IMR-90 (cell line): ENCODE measurements at regions not wholly inside any gene's neighbourhood (a gene's known extent, or its start where the extent isn't known, plus 50 kb on each side); places are given as distances from the start of the nearest gene placed in this dataset.

Experiments used
- ATAC-seq: fragments of 200-7000 bp; cut with Tn5 transposase; 2 replicates; pipeline ENCODE4 v1.9.1; 2020; ENCODE audit warnings: low read depth, mild to moderate bottlenecking, moderate library complexity
- BruUV-seq: library from RNA; stranded (reverse); fragments of 400-500 nt; replicated peaks from 2 replicates; lab custom pipeline; 2021; lab: Mats Ljungman, UMichigan
- CTCF ChIA-PET: fragments of 300-600 bp; formaldehyde crosslinking; extraction: SDS; loops from one replicate; lab custom pipeline; 2021; ENCODE audit warnings: antibody characterized with exemption; lab: Yijun Ruan, JAX
- POLR2A ChIA-PET: fragments of 300-600 bp; sonication (Branson Sonifier 250); formaldehyde crosslinking; loops from one replicate; lab custom pipeline; 2022; ENCODE audit warnings: antibody characterized with exemption; ENCODE audit not compliant: unreplicated experiment; lab: Charles Lee
- DNase-seq: peaks from one replicate; pipeline ENCODE4 v3.0.0; 2013
- H2AFZ ChIP-seq: replicated peaks from 2 replicates; pipeline ENCODE3; 2013; ENCODE audit warnings: low read length, mild to moderate bottlenecking; ENCODE audit not compliant: poor library complexity
- H2AK5ac ChIP-seq: 2 replicates; pipeline ENCODE4 v1.6.1; 2013; ENCODE audit warnings: low read depth, low read length, inconsistent platforms
- H2AK9ac ChIP-seq: replicated peaks from 2 replicates; pipeline ENCODE3; 2013; ENCODE audit warnings: mild to moderate bottlenecking, low read depth, low read length, moderate library complexity; ENCODE audit not compliant: poor library complexity
- H2BK120ac ChIP-seq: 2 replicates; pipeline ENCODE4 v1.6.1; 2013; ENCODE audit warnings: low read depth, low read length, inconsistent platforms
- H2BK15ac ChIP-seq: 3 replicates; pipeline ENCODE4 v1.6.1; 2013; ENCODE audit warnings: low read depth, low read length, inconsistent platforms
- H2BK20ac ChIP-seq: 2 replicates; pipeline ENCODE4 v1.6.1; 2013; ENCODE audit warnings: low read depth, mild to moderate bottlenecking, inconsistent platforms, low read length, moderate library complexity
- H2BK5ac ChIP-seq: 2 replicates; pipeline ENCODE4 v1.6.1; 2013; ENCODE audit warnings: mild to moderate bottlenecking, low read depth, low read length, inconsistent platforms; ENCODE audit not compliant: poor library complexity, severe bottlenecking
- H3K14ac ChIP-seq: replicated peaks from 2 replicates; pipeline ENCODE4 v1.6.1; 2013; ENCODE audit warnings: low read depth, low read length, inconsistent platforms
- H3K18ac ChIP-seq: 2 replicates; pipeline ENCODE4 v1.6.1; 2013; ENCODE audit warnings: low read depth, low read length, control low read depth
- H3K23ac ChIP-seq: 2 replicates; pipeline ENCODE4 v1.6.1; 2013; ENCODE audit warnings: low read depth, low read length, inconsistent platforms
- H3K27ac ChIP-seq: 2 replicates; pipeline ENCODE4 v1.5.1; 2013; ENCODE audit warnings: mild to moderate bottlenecking, control low read depth, low read length; ENCODE audit not compliant: insufficient read depth
- H3K27me3 ChIP-seq: 2 replicates; pipeline ENCODE4 v1.6.1; 2013; ENCODE audit warnings: low read length; ENCODE audit not compliant: control insufficient read depth, insufficient read depth
- H3K36me3 ChIP-seq: 2 replicates; pipeline ENCODE4 v1.6.1; 2013; ENCODE audit warnings: low read length, mixed read lengths; ENCODE audit not compliant: control insufficient read depth, insufficient read depth
- H3K4ac ChIP-seq: 2 replicates; pipeline ENCODE4 v1.6.1; 2013; ENCODE audit warnings: low read depth, low read length, inconsistent platforms
- H3K4me1 ChIP-seq: 2 replicates; pipeline ENCODE4 v1.6.1; 2013; ENCODE audit warnings: low read length, mixed read lengths; ENCODE audit not compliant: control insufficient read depth, insufficient read depth
- H3K4me2 ChIP-seq: 2 replicates; pipeline ENCODE4 v1.6.1; 2013; ENCODE audit warnings: low read depth, mild to moderate bottlenecking, control low read depth, low read length, moderate library complexity
- H3K4me3 ChIP-seq: 2 replicates; pipeline ENCODE4 v1.5.1; 2013; ENCODE audit warnings: low read depth, mild to moderate bottlenecking, control low read depth, low read length, moderate library complexity; ENCODE audit not compliant: insufficient read depth
- H3K56ac ChIP-seq: 2 replicates; pipeline ENCODE4 v1.6.1; 2013; ENCODE audit warnings: low read length, inconsistent platforms; ENCODE audit not compliant: insufficient read depth; ENCODE audit errors: extremely low read depth
- H3K79me1 ChIP-seq, 2 experiments: 2 replicates each; pipeline ENCODE4 v1.6.1; 2013; ENCODE audit warnings: low read length in 2 of 2, inconsistent platforms in 1 of 2, low read depth in 1 of 2
- H3K9ac ChIP-seq: 2 replicates; pipeline ENCODE4 v1.6.1; 2013; ENCODE audit warnings: low read depth, low read length, control low read depth
- H3K9me1 ChIP-seq: 2 replicates; pipeline ENCODE4 v1.6.1; 2013; ENCODE audit warnings: low read length, inconsistent platforms; ENCODE audit not compliant: insufficient read depth
- H3K9me3 ChIP-seq: 2 replicates; pipeline ENCODE4 v1.6.1; 2013; ENCODE audit warnings: low read length; ENCODE audit not compliant: control insufficient read depth, insufficient read depth
- H4K20me1 ChIP-seq: 2 replicates; pipeline ENCODE4 v1.6.1; 2013; ENCODE audit warnings: low read length, inconsistent platforms; ENCODE audit not compliant: insufficient read depth
- H4K5ac ChIP-seq: 2 replicates; pipeline ENCODE4 v1.6.1; 2013; ENCODE audit warnings: mild to moderate bottlenecking, low read depth, low read length, control low read depth
- H4K8ac ChIP-seq, 2 experiments: 2 replicates each; pipeline ENCODE4 v1.6.1; 2013; ENCODE audit warnings: low read depth in 2 of 2, low read length in 2 of 2, control low read depth in 1 of 2, inconsistent platforms in 1 of 2
- H4K91ac ChIP-seq: 2 replicates; pipeline ENCODE4 v1.6.1; 2013; ENCODE audit warnings: low read depth, low read length, inconsistent platforms; ENCODE audit not compliant: insufficient read depth
- SMC3 ChIP-seq: fragments of 150-350 bp; IDR thresholded peaks from 2 replicates; pipeline ENCODE4 v1.6.1; 2016; ENCODE audit warnings: low read depth, mild to moderate bottlenecking, antibody characterized with exemption, low read length, moderate library complexity
- USF2 ChIP-seq: fragments of 150-350 bp; IDR thresholded peaks from 2 replicates; pipeline ENCODE4 v1.6.1; 2017; ENCODE audit warnings: mild to moderate bottlenecking, antibody characterized with exemption, low read length, low read depth
- WGBS, 2 experiments: methylation state at CpG; one replicate each; pipeline versions ENCODE4 v1.1.5 to v1.1.7; 2013; ENCODE audit warnings: missing lambda C conversion rate in 2 of 2; ENCODE audit not compliant: insufficient read length in 1 of 2; ENCODE audit errors: extremely low coverage in 2 of 2; 5-methylcytosine and 5-hydroxymethylcytosine counted together
- dilution Hi-C: fragments of 300-500 bp; cut with HindIII; formaldehyde crosslinking; loops from one replicate; pipeline ENCODE4 v1.14.3; 2018; ENCODE audit warnings: low sequenced_read_pairs; ENCODE audit not compliant: unreplicated experiment
- in situ Hi-C: fragments of 300-500 bp; cut with MboI; formaldehyde crosslinking; loops from 3 replicates; pipeline ENCODE4 v1.14.3; 2019; ENCODE audit warnings: low sequenced_read_pairs, inconsistent platforms, mixed read lengths
- intact Hi-C: fragments of 100-400 bp; cut with micrococcal nuclease; formaldehyde crosslinking; loops from 2 replicates; pipeline ENCODE4 v1.10.0; 2022

GRCh38 chr6:130615816-130616215 lies 211.4 kb upstream of the SMLR1 start:
- H3K27me3 ChIP-seq = no peaks in the 10 kb centered on the region
- DNase-seq (no peak), ATAC-seq (no peak)
- H3K27ac ChIP-seq = no peak overlapping the region
- no peak overlapping the region for H2BK5ac ChIP-seq
- H3K56ac ChIP-seq = no peak overlapping the region
- no peak overlapping the region for H2AK9ac ChIP-seq
- no peak overlapping the region for H3K4me3 ChIP-seq
- no peaks in the 10 kb centered on the region for H4K20me1 ChIP-seq
- no peak overlapping the region for H2BK15ac ChIP-seq
- H3K4me2 ChIP-seq = no peak overlapping the region
- ChIA-PET POLR2A (no interaction called here), CTCF (no interaction called here)
- TF ChIP-seq SMC3 (no peak), USF2 (peak; percentile 49; the same call in 1 of the 2 replicates)
- H3K36me3 ChIP-seq = no peaks in the 10 kb centered on the region
- intact Hi-C loops (no loop called here), in situ Hi-C loops (no loop called here), dilution Hi-C loops (no loop called here)
- H2BK20ac ChIP-seq = no peak overlapping the region
- 86% methylated on average over 1 of the region's 1 CpG; no CpG with 5 or more reads in 1 of the 2 experiments for WGBS, 2 experiments
- no peaks in the 10 kb centered on the region for H3K9me3 ChIP-seq
- BruUV-seq = no TSS peak
- H4K5ac ChIP-seq = no peak overlapping the region
- no peak overlapping the region for H2AK5ac ChIP-seq
- no peaks in the 10 kb centered on the region for H3K79me1 ChIP-seq
- H3K4me1 ChIP-seq = no peaks in the 10 kb centered on the region
- H3K18ac ChIP-seq = no peak overlapping the region
- no peak overlapping the region for H2AFZ ChIP-seq
- H3K14ac ChIP-seq = no peak overlapping the region
- no peak overlapping the region for H2BK120ac ChIP-seq
- no peak overlapping the region for H3K4ac ChIP-seq
- H3K9me1 ChIP-seq = no peaks in the 10 kb centered on the region
- no peak overlapping the region for H3K23ac ChIP-seq
- H3K9ac ChIP-seq = no peak overlapping the region
- no peak overlapping the region for H4K8ac ChIP-seq
- H4K91ac ChIP-seq = no peak overlapping the region
